T47D (cell line): ENCODE measurements at regions not wholly inside any gene's neighbourhood (a gene's known extent, or its start where the extent isn't known, plus 50 kb on each side); places are given as distances from the start of the nearest gene placed in this dataset.

Experiments
- DNase-seq, 2 experiments: peaks; one replicate each; pipeline versions ENCODE4 v3.0.0 to v3.0.0-alpha.2; 2011 to 2012; ENCODE audit warnings: low read depth in 1 of 2, low spot score in 1 of 2
- JUND ChIP-seq: IDR thresholded peaks from 2 replicates; pipeline ENCODE4 v1.6.1; 2012; ENCODE audit warnings: low read depth
- in situ Hi-C: cut with HindIII; loops from 2 replicates; pipeline ENCODE4 v1.10.0; 2016; ENCODE audit warnings: low sequenced_read_pairs, low pct_unique_long_range_greater_than_20kb

- DNase-seq = no peak
- in situ Hi-C loops = no loop called here
- TF ChIP-seq JUND = no peak
Observed at GRCh38 chr20:59411170-59411569, 110.8 kb downstream of the EDN3 start.

- in situ Hi-C loops = no loop called here
- TF ChIP-seq JUND = no peak
- DNase-seq = no peak
Observed at GRCh38 chr20:59411589-59411988, 111.2 kb downstream of the EDN3 start.

- no peak for DNase-seq
- in situ Hi-C loops = no loop called here
Observed at GRCh38 chr20:59412181-59412580, 111.8 kb downstream of the EDN3 start.

DNA sequence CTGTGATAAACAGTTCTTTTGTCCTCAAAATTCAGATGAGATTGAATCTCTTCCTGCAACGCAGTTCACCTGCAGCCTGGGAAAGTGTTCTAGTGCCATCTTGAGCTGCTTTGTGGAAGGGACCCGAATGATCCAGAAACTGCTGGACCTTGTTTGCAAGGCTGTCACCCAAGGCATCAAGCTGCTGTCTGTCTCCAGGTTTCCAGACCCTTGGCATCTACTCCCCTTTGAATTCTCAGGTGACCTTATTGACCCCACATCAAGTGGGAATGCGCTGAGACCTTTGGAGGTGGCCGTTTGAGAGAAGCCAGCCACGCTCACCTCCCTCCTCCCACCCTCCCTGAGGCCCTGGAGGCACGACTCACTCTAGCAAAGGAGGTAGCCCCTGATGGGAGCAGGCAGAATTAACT, 112.5 kb downstream of the EDN3 start:
- in situ Hi-C loops = no loop called here
- TF ChIP-seq JUND = no peak
- peak in 1 of 2 experiments; percentile 31 for DNase-seq

More at GRCh38 chr20:59412181-59412580, 111.8 kb downstream of the EDN3 start:
- no peak for TF ChIP-seq JUND

DNA sequence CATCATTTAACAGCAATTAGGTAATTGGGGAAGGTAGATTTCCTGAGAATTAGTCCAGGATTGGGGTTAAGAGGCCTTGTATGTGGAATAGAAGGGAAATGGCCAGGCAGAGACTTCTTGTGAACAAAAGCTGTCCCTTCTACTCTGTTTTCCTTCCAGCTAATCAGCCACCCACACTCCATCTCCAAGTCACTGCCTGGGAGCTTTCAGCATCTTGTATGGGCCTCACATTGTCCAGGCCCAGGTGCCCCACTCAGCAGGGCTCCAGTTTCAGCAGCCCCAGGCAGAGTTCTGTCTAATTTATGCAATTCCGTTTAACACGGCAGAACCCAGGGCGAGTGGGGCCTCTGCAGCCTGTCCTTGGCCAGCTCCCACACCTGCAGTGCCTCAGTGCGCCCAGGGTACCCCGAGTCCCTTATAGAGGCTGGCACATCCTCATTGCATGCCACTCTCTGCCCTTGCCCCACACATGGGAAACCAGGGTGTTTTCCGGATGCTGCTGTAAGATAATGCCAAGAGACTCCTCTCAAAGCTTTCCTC, 113.0 kb downstream of the EDN3 start:
- in situ Hi-C loops = no loop called here
- no peak for TF ChIP-seq JUND
- DNase-seq = no peak

- in situ Hi-C loops = no loop called here
Observed at GRCh38 chr20:59414936-59415623, 114.7 kb downstream of the EDN3 start.

GRCh38 chr20:59416916-59417315, 116.5 kb downstream of the EDN3 start:
- no peak for DNase-seq
- in situ Hi-C loops = no loop called here
- no peak for TF ChIP-seq JUND

More at GRCh38 chr20:59414936-59415623, 114.7 kb downstream of the EDN3 start:
- no peak for DNase-seq
- TF ChIP-seq JUND = no peak

DNA sequence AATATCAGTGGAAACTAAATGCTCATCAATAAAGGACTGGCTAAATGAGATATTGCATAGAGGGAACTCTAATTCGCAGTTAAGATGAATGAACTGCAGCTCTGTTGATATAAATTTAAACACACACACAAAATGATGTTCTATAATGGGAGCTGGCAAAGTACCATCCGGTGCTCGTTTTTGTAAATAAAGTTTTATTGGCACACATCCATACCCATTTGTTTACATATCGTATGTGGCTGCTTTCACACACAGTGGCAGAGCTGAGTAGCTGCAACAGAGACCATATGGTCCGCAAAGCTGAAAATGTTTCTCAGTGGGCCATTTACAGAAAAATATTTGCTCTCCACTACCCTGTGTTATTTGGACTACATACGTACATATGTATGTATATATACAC, 120.7 kb downstream of the EDN3 start:
- in situ Hi-C loops = no loop called here
- no peak for DNase-seq
- no peak for TF ChIP-seq JUND

- DNase-seq = no peak
- in situ Hi-C loops = no loop called here
- TF ChIP-seq JUND = no peak
Observed at GRCh38 chr20:59421920-59422637, 121.7 kb downstream of the EDN3 start.

DNA sequence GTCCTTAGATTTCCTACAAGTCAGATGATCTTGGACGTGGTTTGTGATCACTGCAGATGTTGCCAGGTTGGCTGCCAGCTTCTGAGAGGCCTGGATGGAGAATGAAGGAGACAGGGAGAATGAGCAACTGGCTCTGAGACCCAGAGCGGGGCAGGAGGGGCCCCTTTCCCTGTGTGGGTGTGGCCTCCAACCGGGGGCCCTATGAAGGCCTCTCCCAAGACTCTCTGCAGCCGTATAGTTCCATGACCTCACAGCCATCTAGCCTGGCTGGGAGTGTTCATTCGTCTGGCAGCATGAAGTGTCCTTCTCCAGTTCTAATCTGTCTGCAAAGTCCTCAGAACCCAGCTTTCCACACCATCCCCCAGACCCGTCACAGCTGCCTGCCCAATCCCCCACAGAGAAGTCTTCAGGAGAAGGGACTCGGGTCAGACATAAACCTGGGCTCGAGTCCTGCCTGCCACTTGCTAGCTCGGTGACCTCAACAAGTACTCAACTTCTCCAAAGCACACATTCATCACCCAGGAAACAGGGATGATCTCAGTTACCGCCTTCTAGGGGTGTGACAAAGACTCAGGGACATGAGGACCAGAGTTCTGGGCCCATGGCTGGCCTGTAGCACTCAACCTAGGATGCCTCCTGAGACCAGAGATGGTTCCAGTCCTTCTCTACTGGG, 122.6 kb downstream of the EDN3 start:
- no peak for TF ChIP-seq JUND
- in situ Hi-C loops = no loop called here
- DNase-seq = no peak

DNA sequence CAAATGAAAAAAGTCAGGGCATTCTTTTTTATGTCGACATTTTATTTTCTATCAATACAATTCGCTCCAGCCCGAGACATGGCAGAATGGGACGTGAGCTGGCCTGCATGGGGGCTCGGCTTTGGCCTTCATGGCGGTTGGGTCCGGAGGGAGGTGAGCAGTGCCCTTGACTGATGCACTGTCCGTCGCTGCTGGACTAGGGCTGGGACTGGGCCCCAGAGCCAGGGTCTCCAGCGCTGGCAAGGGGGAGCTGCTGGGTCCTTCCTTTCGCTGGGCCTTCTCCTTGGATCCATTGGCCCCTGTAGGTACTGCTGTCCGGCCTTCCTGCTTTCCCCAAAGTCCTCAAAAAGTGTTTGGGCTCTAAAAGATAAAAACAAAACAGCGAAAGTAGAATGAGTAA, 124.6 kb downstream of the EDN3 start:
- in situ Hi-C loops = no loop called here

GRCh38 chr20:59425572-59425971, 125.2 kb downstream of the EDN3 start:
- in situ Hi-C loops = no loop called here
- no peak for DNase-seq
- no peak for TF ChIP-seq JUND

More for the DNA sequence above, 124.6 kb downstream of the EDN3 start:
- TF ChIP-seq JUND = no peak
- DNase-seq = no peak

DNA sequence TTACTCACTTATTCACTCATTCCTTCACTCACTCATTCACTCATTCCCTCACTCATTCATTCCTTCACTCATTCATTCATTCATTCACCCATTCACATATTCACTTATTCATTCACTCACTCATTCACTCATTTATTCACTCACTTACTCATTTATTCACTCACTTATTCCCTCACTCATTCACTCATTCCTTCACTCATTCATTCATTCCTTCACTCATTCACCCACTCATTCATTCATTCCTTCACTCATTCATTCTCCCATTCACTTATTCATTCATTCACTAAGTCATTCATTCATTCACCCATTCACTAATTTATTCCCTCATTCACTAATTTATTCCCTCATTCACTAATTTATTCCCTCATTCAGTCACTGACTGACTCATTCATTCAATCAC, 127.6 kb downstream of the EDN3 start:
- DNase-seq = no peak
- no peak for TF ChIP-seq JUND
- in situ Hi-C loops = no loop called here
